ENCODE measurements at regions not wholly inside any gene's neighbourhood (a gene's known extent, or its start where the extent isn't known, plus 50 kb on each side); places are given as distances from the start of the nearest gene placed in this dataset.

GRCh38 chrX:39150621-39151020 is 349.4 kb downstream of the MID1IP1 start:
- DNase-seq: no peak

- no peak for DNase-seq
These were observed 350.9 kb downstream of the MID1IP1 start for GRCh38 chrX:39152106-39152649.

- no peak for DNase-seq
These were observed 354.8 kb downstream of the MID1IP1 start for GRCh38 chrX:39156051-39156450.

GRCh38 chrX:39157006-39157405 is 355.7 kb downstream of the MID1IP1 start:
- no peak for DNase-seq

- no peak for DNase-seq
These were observed 356.5 kb downstream of the MID1IP1 start for GRCh38 chrX:39157796-39158195.

GRCh38 chrX:39158801-39159657 is 357.8 kb downstream of the MID1IP1 start:
- no peak for DNase-seq

GRCh38 chrX:39159921-39160507 is 358.8 kb downstream of the MID1IP1 start:
- no peak for DNase-seq

- DNase-seq: no peak
These were observed 360.5 kb downstream of the MID1IP1 start for GRCh38 chrX:39161611-39162255.

- DNase-seq: no peak
These were observed 361.1 kb downstream of the MID1IP1 start for GRCh38 chrX:39162322-39162735.

GRCh38 chrX:39163581-39164126 is 362.4 kb downstream of the MID1IP1 start:
- DNase-seq: no peak

- no peak for DNase-seq
These were observed 363.0 kb downstream of the MID1IP1 start for GRCh38 chrX:39164212-39164611.

- no peak for DNase-seq
These were observed 363.9 kb downstream of the MID1IP1 start for GRCh38 chrX:39165185-39165584.

GRCh38 chrX:39165773-39166172 is 364.5 kb downstream of the MID1IP1 start:
- DNase-seq: no peak

GRCh38 chrX:39167791-39168190 is 366.5 kb downstream of the MID1IP1 start:
- no peak for DNase-seq

- no peak for DNase-seq
These were observed 367.4 kb downstream of the MID1IP1 start for GRCh38 chrX:39168609-39169008.

- DNase-seq: no peak
These were observed 368.7 kb downstream of the MID1IP1 start for GRCh38 chrX:39169976-39170375.

GRCh38 chrX:39170464-39170863 is 369.2 kb downstream of the MID1IP1 start:
- no peak for DNase-seq

- no peak for DNase-seq
These were observed 370.4 kb downstream of the MID1IP1 start for GRCh38 chrX:39171686-39172085.

GRCh38 chrX:39174241-39174771 is 373.0 kb downstream of the MID1IP1 start:
- DNase-seq: no peak

GRCh38 chrX:39174772-39175417 is 373.6 kb downstream of the MID1IP1 start:
- no peak for DNase-seq

GRCh38 chrX:39175418-39176057 is 374.3 kb downstream of the MID1IP1 start:
- no peak for DNase-seq

GRCh38 chrX:39176105-39176504 is 374.8 kb downstream of the MID1IP1 start:
- no peak for DNase-seq

Data from KG1 (cell line).